GM12874 (cell line): ENCODE measurements at regions not wholly inside any gene's neighbourhood (a gene's known extent, or its start where the extent isn't known, plus 50 kb on each side); places are given as distances from the start of the nearest gene placed in this dataset.

Experiments used
- TF ChIP-seq, protein P1 (sequence below): IDR thresholded peaks from 2 replicates; pipeline ENCODE4 v1.5.1; 2011; ENCODE audit warnings: low read depth, mild to moderate bottlenecking, control low read depth, low read length, moderate library complexity; ENCODE audit not compliant: insufficient read depth

DNA sequence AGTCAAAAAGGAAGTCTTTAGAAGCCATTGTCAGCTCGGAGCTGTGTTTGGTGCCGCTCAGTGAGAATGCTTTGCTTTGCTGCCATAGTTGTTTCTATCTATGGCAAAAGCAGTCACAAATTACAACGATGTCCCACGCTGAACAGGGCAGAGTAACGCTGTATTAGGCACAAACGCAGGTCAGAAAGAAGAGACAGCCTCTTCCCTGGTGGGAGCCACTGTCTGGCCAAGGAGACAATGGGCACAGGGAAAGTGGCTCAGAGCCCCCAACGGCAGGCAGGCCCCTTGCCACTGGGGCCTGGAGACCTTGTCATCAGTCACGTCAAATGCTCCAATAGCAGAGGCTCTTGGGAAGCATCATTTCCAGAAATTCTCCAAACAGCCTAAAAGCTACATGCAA lies 244.2 kb downstream of the TEX29 start:
- TF ChIP-seq, protein P1, sequence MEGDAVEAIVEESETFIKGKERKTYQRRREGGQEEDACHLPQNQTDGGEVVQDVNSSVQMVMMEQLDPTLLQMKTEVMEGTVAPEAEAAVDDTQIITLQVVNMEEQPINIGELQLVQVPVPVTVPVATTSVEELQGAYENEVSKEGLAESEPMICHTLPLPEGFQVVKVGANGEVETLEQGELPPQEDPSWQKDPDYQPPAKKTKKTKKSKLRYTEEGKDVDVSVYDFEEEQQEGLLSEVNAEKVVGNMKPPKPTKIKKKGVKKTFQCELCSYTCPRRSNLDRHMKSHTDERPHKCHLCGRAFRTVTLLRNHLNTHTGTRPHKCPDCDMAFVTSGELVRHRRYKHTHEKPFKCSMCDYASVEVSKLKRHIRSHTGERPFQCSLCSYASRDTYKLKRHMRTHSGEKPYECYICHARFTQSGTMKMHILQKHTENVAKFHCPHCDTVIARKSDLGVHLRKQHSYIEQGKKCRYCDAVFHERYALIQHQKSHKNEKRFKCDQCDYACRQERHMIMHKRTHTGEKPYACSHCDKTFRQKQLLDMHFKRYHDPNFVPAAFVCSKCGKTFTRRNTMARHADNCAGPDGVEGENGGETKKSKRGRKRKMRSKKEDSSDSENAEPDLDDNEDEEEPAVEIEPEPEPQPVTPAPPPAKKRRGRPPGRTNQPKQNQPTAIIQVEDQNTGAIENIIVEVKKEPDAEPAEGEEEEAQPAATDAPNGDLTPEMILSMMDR = no peak

DNA sequence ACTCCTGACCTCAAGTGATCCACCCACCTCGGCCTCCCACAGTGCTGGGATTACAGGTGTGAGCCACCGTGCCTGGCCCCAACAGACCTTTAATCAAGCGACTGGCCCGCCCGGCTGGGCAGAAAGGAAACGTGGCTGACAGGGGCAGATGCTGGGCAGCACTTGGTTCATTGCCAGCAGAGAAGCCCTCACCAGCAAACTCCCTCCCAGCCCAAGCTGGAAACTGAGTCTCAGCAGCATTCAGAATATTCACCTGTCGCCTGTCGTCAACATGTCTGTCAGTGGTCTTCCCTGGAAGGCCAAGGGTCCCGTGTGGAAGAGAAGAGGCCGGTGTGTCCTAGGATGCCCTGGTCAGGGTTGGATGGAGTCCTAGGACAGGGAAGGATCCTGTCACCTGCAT lies 245.0 kb downstream of the TEX29 start:
- TF ChIP-seq, protein P1 = no peak

GRCh38 chr13:111566567-111566966 lies 246.1 kb downstream of the TEX29 start:
- TF ChIP-seq, protein P1 = no peak

- TF ChIP-seq, protein P1 = no peak
These were observed 247.2 kb downstream of the TEX29 start for GRCh38 chr13:111567637-111568036.

DNA sequence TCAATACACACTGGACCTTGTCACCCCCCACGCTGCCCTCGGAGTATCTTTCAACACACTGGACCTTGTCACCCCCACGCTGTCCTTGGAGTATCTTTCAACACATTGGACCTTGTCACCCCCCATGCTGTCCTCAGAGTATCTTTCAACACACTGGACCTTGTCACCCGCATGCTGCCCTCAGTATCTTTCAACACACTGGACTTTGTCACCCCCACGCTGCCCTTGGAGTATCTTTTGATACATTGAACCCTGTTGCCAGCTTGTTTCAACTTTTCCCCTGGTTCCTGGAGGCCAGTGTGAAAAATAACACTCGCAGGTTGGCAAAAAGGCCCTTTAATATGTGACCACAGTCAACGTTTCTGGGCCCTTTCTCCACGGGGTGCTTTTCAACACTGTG lies 247.8 kb downstream of the TEX29 start:
- TF ChIP-seq, protein P1 = no peak

DNA sequence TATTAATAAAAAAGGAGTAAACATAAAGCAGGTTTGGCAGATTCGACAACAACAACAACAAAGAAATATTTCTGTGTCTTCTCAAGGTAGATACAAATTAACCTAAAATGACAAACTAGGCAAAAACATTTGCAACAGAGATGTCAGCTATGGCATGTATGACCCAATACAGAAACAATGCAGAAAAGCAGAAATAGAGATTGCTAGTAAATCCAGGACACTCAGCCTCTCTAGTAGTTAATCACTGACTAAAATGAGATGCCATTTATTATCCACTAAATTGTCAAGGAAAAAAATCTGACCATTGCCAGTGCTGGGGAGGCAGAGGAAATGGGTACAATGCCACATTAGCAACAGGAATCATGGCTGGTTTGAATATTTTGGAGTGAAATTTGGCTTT lies 250.5 kb downstream of the TEX29 start:
- TF ChIP-seq, protein P1 = no peak

- TF ChIP-seq, protein P1 = no peak
These were observed 252.7 kb downstream of the TEX29 start for GRCh38 chr13:111572956-111573761.
